Transverse colon (tissue), 4 donors: ENCODE measurements at regions not wholly inside any gene's neighbourhood (a gene's known extent, or its start where the extent isn't known, plus 50 kb on each side); places are given as distances from the start of the nearest gene placed in this dataset.

Experiments used
- DNase-seq: peaks from one replicate; pipeline ENCODE4 v3.0.0-alpha.2; 2019
- H3K27ac ChIP-seq, 4 donors: fragments of 200-600 bp; sonication (generic); 2 replicates each; pipeline ENCODE4 v1.5.1; 2016 to 2018; ENCODE audit warnings: inconsistent platforms in 4 of 4
- H3K27me3 ChIP-seq: fragments of 200-600 bp; sonication (generic); 2 replicates; pipeline ENCODE4 v1.5.1; 2017; ENCODE audit warnings: inconsistent platforms
- H3K36me3 ChIP-seq, 4 donors: fragments of 200-600 bp; sonication (generic); 2 replicates each; pipeline ENCODE4 v1.5.1; 2017 to 2019; ENCODE audit warnings: inconsistent platforms in 4 of 4
- H3K4me1 ChIP-seq, 4 donors: fragments of 200-600 bp; sonication (generic); 2 replicates each; pipeline ENCODE4 v1.5.1; 2017 to 2020; ENCODE audit warnings: inconsistent platforms in 4 of 4
- H3K4me3 ChIP-seq, 4 donors: fragments of 200-600 bp; sonication (generic); 1 replicate in 1 of 4; 2 replicates in 3 of 4; pipeline versions ENCODE4 v1.5.1 to v1.6.1; 2017 to 2019; ENCODE audit warnings: inconsistent platforms in 4 of 4
- H3K9me3 ChIP-seq, 2 donors: fragments of 200-600 bp; sonication (generic); 2 replicates each; pipeline ENCODE4 v1.5.1; 2017 to 2019; ENCODE audit warnings: inconsistent platforms in 2 of 2
- EP300 ChIP-seq: sonication (generic); formaldehyde crosslinking; IDR thresholded peaks from one replicate; pipeline ENCODE4 v1.6.1; 2017; ENCODE audit warnings: antibody characterized with exemption, low read depth
- POLR2A ChIP-seq: fragments of 450-650 bp; IDR thresholded peaks from one replicate; pipeline ENCODE4 v1.6.1; 2016; ENCODE audit warnings: antibody characterized with exemption, mild to moderate bottlenecking, moderate library complexity
- POLR2AphosphoS5 ChIP-seq, 3 donors: sonication (generic); formaldehyde crosslinking; IDR thresholded peaks; one replicate each; pipeline ENCODE4 v1.6.1; 2016; ENCODE audit warnings: antibody characterized with exemption in 3 of 3
- WGBS, 2 donors: methylation state at CpG; one replicate each; pipeline ENCODE4 v1.1.5; 2018; ENCODE audit warnings: low coverage in 1 of 2; 5-methylcytosine and 5-hydroxymethylcytosine counted together
- in situ Hi-C, 4 donors: fragments of 200-750 bp; cut with MboI; loops; one replicate each; pipeline versions ENCODE4 v1.15.0 to v1.15.1; 2017; ENCODE audit warnings: low sequenced_read_pairs in 3 of 4, low pct_ligation_motif_present in 1 of 4, low pct_unique_long_range_greater_than_20kb in 1 of 4
- intact Hi-C: fragments of 100-400 bp; cut with DNase I; formaldehyde crosslinking; loops from one replicate; pipeline ENCODE4 v1.15.1; 2023; ENCODE audit warnings: low total_unique reads
- TF ChIP-seq, protein P1 (sequence below), 5 experiments: fragments of 200-600 bp in 3 of 5; fragments of 450-650 bp in 2 of 5; sonication (generic) in 3 of 5; IDR thresholded peaks; 1 replicate in 2 of 5; 2 replicates in 3 of 5; pipeline ENCODE4 v1.5.1; 2016 to 2017; ENCODE audit warnings: antibody characterized with exemption in 5 of 5, inconsistent platforms in 3 of 5, mild to moderate bottlenecking in 2 of 5, moderate library complexity in 1 of 5

- in situ Hi-C loops (no loop called here), intact Hi-C loops (no loop called here)
- H3K27ac ChIP-seq, result no peak overlapping the region
- no peaks in the 10 kb centered on the region for H3K9me3 ChIP-seq
- H3K4me3 ChIP-seq, result no peak overlapping the region
- H3K27me3 ChIP-seq, result no peaks in the 10 kb centered on the region
- 67% methylated on average over 5 of the region's 5 CpGs; no CpG with 5 or more reads in 1 of the 2 donors for WGBS, 2 donors
- TF ChIP-seq POLR2AphosphoS5 (IDR thresholded peaks at IDR 0.05) (no peak), POLR2A (no peak), EP300 (no peak)
- TF ChIP-seq, protein P1, sequence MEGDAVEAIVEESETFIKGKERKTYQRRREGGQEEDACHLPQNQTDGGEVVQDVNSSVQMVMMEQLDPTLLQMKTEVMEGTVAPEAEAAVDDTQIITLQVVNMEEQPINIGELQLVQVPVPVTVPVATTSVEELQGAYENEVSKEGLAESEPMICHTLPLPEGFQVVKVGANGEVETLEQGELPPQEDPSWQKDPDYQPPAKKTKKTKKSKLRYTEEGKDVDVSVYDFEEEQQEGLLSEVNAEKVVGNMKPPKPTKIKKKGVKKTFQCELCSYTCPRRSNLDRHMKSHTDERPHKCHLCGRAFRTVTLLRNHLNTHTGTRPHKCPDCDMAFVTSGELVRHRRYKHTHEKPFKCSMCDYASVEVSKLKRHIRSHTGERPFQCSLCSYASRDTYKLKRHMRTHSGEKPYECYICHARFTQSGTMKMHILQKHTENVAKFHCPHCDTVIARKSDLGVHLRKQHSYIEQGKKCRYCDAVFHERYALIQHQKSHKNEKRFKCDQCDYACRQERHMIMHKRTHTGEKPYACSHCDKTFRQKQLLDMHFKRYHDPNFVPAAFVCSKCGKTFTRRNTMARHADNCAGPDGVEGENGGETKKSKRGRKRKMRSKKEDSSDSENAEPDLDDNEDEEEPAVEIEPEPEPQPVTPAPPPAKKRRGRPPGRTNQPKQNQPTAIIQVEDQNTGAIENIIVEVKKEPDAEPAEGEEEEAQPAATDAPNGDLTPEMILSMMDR (IDR thresholded peaks at IDR 0.05), result no peak
- no peaks in the 10 kb centered on the region for H3K36me3 ChIP-seq
- H3K4me1 ChIP-seq, result peaks cover 0 to 6% (median 2%) of the 10 kb centered on the region in 4 donors
- DNase-seq, result no peak
Measured at GRCh38 chrX:10050481-10050880, 83.3 kb downstream of the CLDN34 start.

- no peak for DNase-seq
- Histone ChIP-seq H3K9me3 (no peaks in the 10 kb centered on the region), H3K4me3 (no peak overlapping the region), H3K36me3 (no peaks in the 10 kb centered on the region), H3K4me1 (peaks cover 0 to 6% (median 2%) of the 10 kb centered on the region in 4 donors), H3K27ac (no peak overlapping the region), H3K27me3 (no peaks in the 10 kb centered on the region)
- intact Hi-C loops (no loop called here), in situ Hi-C loops (no loop called here)
- TF ChIP-seq POLR2AphosphoS5 (IDR thresholded peaks at IDR 0.05), result no peak
- TF ChIP-seq, protein P1 (IDR thresholded peaks at IDR 0.05), result no peak
- 88 to 100% methylated on average over 1 to 5 of the region's 5 CpGs for WGBS, 2 donors
Measured at GRCh38 chrX:10051866-10052480, 84.8 kb downstream of the CLDN34 start.

- Histone ChIP-seq H3K4me3 (no peak overlapping the region), H3K9me3 (no peaks in the 10 kb centered on the region), H3K27ac (no peak overlapping the region), H3K4me1 (peaks cover 0 to 6% (median 2%) of the 10 kb centered on the region in 4 donors), H3K27me3 (no peaks in the 10 kb centered on the region), H3K36me3 (no peaks in the 10 kb centered on the region)
- no peak for TF ChIP-seq EP300
- TF ChIP-seq, protein P1 (IDR thresholded peaks at IDR 0.05), result no peak
- TF ChIP-seq POLR2A, result no peak
- no peak for TF ChIP-seq POLR2AphosphoS5 (IDR thresholded peaks at IDR 0.05)
- in situ Hi-C loops (no loop called here), intact Hi-C loops (no loop called here)
- 72% methylated on average over 5 of the region's 5 CpGs; no CpG with 5 or more reads in 1 of the 2 donors for WGBS, 2 donors
- no peak for DNase-seq
Measured at GRCh38 chrX:10052906-10053625, 85.9 kb downstream of the CLDN34 start.

- in situ Hi-C loops (no loop called here), intact Hi-C loops (no loop called here)
- Histone ChIP-seq H3K4me1 (peaks cover 0 to 6% (median 2%) of the 10 kb centered on the region in 4 donors), H3K9me3 (no peaks in the 10 kb centered on the region), H3K4me3 (no peak overlapping the region), H3K36me3 (no peaks in the 10 kb centered on the region), H3K27me3 (no peaks in the 10 kb centered on the region), H3K27ac (no peak overlapping the region)
- 89% methylated on average over 8 of the region's 8 CpGs; no CpG with 5 or more reads in 1 of the 2 donors for WGBS, 2 donors
- TF ChIP-seq EP300 (no peak), POLR2A (no peak), POLR2AphosphoS5 (IDR thresholded peaks at IDR 0.05) (no peak)
- TF ChIP-seq, protein P1 (IDR thresholded peaks at IDR 0.05), result no peak
- DNase-seq, result no peak
Measured at GRCh38 chrX:10054396-10054795, 87.2 kb downstream of the CLDN34 start.
